ENCODE measurements at regions not wholly inside any gene's neighbourhood (a gene's known extent, or its start where the extent isn't known, plus 50 kb on each side); places are given as distances from the start of the nearest gene placed in this dataset.

GRCh38 chr4:151983854-151984253 lies 223.0 kb upstream of the GATB start:
- TF ChIP-seq CTCF (IDR thresholded peaks at IDR 0.05; ENCODE audit: low read depth, low read length, poor library complexity, severe bottlenecking): no peak
- TF ChIP-seq EZH2phosphoT487 (IDR thresholded peaks at IDR 0.05; ENCODE audit: borderline replicate concordance, low read length): no peak

Measured in DOHH2 (cell line).